AG09319 (cell line): ENCODE measurements at regions not wholly inside any gene's neighbourhood (a gene's known extent, or its start where the extent isn't known, plus 50 kb on each side); places are given as distances from the start of the nearest gene placed in this dataset.

ENCODE experiments used
- DNase-seq: peaks from one replicate; pipeline ENCODE4 v3.0.0-alpha.2; 2010; ENCODE audit warnings: low read depth; ENCODE audit errors: extremely low read depth
- CTCF ChIP-seq: IDR thresholded peaks from 2 replicates; pipeline ENCODE4 v1.5.1; 2011; ENCODE audit warnings: low read depth, mild to moderate bottlenecking, inconsistent platforms, low read length, moderate library complexity

- TF ChIP-seq CTCF: no peak
- no peak for DNase-seq
Observed at GRCh38 chr3:165355316-165355715, 159.1 kb upstream of the SLITRK3 start.

GRCh38 chr3:165347526-165347925, 151.3 kb upstream of the SLITRK3 start:
- DNase-seq: no peak
- no peak for TF ChIP-seq CTCF

GRCh38 chr3:165346503-165346902, 150.3 kb upstream of the SLITRK3 start:
- TF ChIP-seq CTCF: no peak
- no peak for DNase-seq

GRCh38 chr3:165343185-165343584, 147.0 kb upstream of the SLITRK3 start:
- DNase-seq: no peak
- TF ChIP-seq CTCF: no peak

- no peak for DNase-seq
- no peak for TF ChIP-seq CTCF
Observed at GRCh38 chr3:165339753-165340152, 143.6 kb upstream of the SLITRK3 start.

GRCh38 chr3:165336786-165337185, 140.6 kb upstream of the SLITRK3 start:
- no peak for TF ChIP-seq CTCF
- DNase-seq: no peak
